ENCODE measurements at regions not wholly inside any gene's neighbourhood (a gene's known extent, or its start where the extent isn't known, plus 50 kb on each side); places are given as distances from the start of the nearest gene placed in this dataset.

- RAD21 ChIA-PET (ENCODE audit: low non-redundant PET in 1 of 2, low total read pairs in 2 of 2, uncharacterized antibody in 2 of 2, unreplicated experiment in 2 of 2): no interaction called here
- BruUV-seq (replicated peaks): no TSS peak
- H3K36me3 ChIP-seq (ENCODE audit: control insufficient read depth in 1 of 2, insufficient read depth in 2 of 2, low read length in 2 of 2): no peaks in the 10 kb centered on the region
- TF ChIP-seq RAD21 (IDR thresholded peaks at IDR 0.05; ENCODE audit: low read depth): no peak
- TF ChIP-seq SIN3A (IDR thresholded peaks at IDR 0.05; ENCODE audit: low read depth): no peak
- TF ChIP-seq, protein P1, sequence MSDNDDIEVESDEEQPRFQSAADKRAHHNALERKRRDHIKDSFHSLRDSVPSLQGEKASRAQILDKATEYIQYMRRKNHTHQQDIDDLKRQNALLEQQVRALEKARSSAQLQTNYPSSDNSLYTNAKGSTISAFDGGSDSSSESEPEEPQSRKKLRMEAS (IDR thresholded peaks at IDR 0.05): no peak
- TF ChIP-seq SRF (IDR thresholded peaks at IDR 0.05; ENCODE audit: low read depth): no peak
- TF ChIP-seq TCF7L2 (IDR thresholded peaks at IDR 0.05; ENCODE audit: borderline replicate concordance, extremely low read depth, insufficient read depth, insufficient read length): no peak
- no peak for TF ChIP-seq CTCF (IDR thresholded peaks at IDR 0.05 in 2 of 3, conservative IDR thresholded peaks at IDR 0.05 in 1 of 3; ENCODE audit: borderline replicate concordance in 1 of 3, insufficient read depth in 1 of 3, low read depth in 2 of 3, low read length in 2 of 3)
- no peak for TF ChIP-seq CBX3 (IDR thresholded peaks at IDR 0.05; ENCODE audit: low read depth)
- TF ChIP-seq ZFX (IDR thresholded peaks at IDR 0.05): no peak
- no peaks in the 10 kb centered on the region for H3K9me2 ChIP-seq (ENCODE audit: insufficient read depth)
- no peaks in the 10 kb centered on the region for H3K27me3 ChIP-seq (ENCODE audit: insufficient read depth, low read length)
- no peak overlapping the region for H3K27ac ChIP-seq (ENCODE audit: low read depth, low read length)
- ATAC-seq (no peak), DNase-seq (ENCODE audit: low read depth, low spot score) (no peak)
- no peak overlapping the region for H3K4me2 ChIP-seq (ENCODE audit: low read length)
- POLR2A ChIA-PET: no interaction called here
- CTCF ChIA-PET: no interaction called here
- no peak overlapping the region for H3K9ac ChIP-seq (ENCODE audit: low read length)
- intact Hi-C loops (cut with micrococcal nuclease): no loop called here
- H3K4me3 ChIP-seq (replicated peaks in 1 of 2; ENCODE audit: low read depth in 1 of 2, low read length in 2 of 2): no peak overlapping the region
- no peaks in the 10 kb centered on the region for H3K9me3 ChIP-seq (ENCODE audit: control insufficient read depth in 1 of 2, insufficient read depth in 1 of 2, low read depth in 1 of 2, low read length in 2 of 2)
- no peaks in the 10 kb centered on the region for H3K4me1 ChIP-seq (ENCODE audit: control insufficient read depth in 1 of 2, insufficient read depth in 2 of 2, low read length in 2 of 2)
- no peaks in the 10 kb centered on the region for H3K79me2 ChIP-seq (ENCODE audit: insufficient read depth, low read length)
- no peaks in the 10 kb centered on the region for H4K20me1 ChIP-seq (ENCODE audit: insufficient read depth)
- no peak overlapping the region for H2AFZ ChIP-seq (ENCODE audit: low read depth, low read length, poor library complexity, severe bottlenecking)
These were observed 98.4 kb upstream of the GADD45A start for GRCh38 chr1:67586596-67586995.
